ENCODE measurements at regions not wholly inside any gene's neighbourhood (a gene's known extent, or its start where the extent isn't known, plus 50 kb on each side); places are given as distances from the start of the nearest gene placed in this dataset.

DNA sequence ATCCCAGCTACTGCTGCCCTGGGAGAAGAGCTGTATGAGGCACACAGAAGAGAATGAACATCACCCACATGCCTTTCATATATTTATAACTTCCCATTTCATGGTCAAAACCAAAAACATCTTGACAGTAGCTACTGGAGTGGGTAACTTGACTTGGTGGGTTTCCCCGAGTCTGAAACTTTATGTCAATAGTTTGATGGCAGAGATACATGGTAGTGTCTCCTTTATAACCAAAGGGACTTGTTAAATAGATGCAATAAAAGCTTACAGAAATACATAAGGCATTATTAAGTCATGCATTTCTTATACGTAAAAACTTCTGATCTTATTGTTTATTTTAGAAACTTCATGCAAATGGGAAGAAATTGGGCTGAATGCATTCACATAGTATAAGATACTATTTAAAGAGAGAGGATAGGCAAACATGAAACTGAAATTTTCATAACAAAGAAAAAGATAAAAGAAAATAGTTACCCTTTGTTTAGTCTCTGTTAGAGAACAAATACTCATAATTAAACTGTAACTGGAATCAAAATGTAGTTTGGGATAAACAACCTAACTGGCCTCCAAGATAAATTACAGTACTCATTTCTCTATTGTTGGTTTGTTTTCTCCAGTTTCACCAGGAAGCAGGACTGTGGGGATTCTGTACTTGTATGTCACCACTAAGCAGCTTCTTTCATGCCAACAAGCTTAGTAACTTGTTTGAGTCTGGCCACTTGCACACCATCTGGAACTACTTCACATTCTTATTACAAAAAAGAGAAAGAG lies 459.3 kb upstream of the MEF2C start:
- TF ChIP-seq, protein P1, sequence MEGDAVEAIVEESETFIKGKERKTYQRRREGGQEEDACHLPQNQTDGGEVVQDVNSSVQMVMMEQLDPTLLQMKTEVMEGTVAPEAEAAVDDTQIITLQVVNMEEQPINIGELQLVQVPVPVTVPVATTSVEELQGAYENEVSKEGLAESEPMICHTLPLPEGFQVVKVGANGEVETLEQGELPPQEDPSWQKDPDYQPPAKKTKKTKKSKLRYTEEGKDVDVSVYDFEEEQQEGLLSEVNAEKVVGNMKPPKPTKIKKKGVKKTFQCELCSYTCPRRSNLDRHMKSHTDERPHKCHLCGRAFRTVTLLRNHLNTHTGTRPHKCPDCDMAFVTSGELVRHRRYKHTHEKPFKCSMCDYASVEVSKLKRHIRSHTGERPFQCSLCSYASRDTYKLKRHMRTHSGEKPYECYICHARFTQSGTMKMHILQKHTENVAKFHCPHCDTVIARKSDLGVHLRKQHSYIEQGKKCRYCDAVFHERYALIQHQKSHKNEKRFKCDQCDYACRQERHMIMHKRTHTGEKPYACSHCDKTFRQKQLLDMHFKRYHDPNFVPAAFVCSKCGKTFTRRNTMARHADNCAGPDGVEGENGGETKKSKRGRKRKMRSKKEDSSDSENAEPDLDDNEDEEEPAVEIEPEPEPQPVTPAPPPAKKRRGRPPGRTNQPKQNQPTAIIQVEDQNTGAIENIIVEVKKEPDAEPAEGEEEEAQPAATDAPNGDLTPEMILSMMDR (IDR thresholded peaks at IDR 0.05) = no peak
- TF ChIP-seq POLR2AphosphoS5 (IDR thresholded peaks at IDR 0.05; ENCODE audit: insufficient read depth in 1 of 2, low read depth in 1 of 2) = no peak
- TF ChIP-seq POLR2A (IDR thresholded peaks at IDR 0.05) = no peak
